Neuronal stem cell (in vitro differentiated cells): ENCODE measurements at regions not wholly inside any gene's neighbourhood (a gene's known extent, or its start where the extent isn't known, plus 50 kb on each side); places are given as distances from the start of the nearest gene placed in this dataset.

ENCODE experiments used
- DNase-seq: peaks from one replicate; pipeline ENCODE4 v3.0.0-alpha.2; 2013; ENCODE audit warnings: low spot score
- H2AFZ ChIP-seq: one replicate; pipeline ENCODE4 v1.6.1; 2013; ENCODE audit warnings: mild to moderate bottlenecking, low read length, inconsistent platforms
- H2AK5ac ChIP-seq: 2 replicates; pipeline ENCODE4 v1.6.1; 2013; ENCODE audit warnings: low read depth, mild to moderate bottlenecking, inconsistent platforms, low read length, moderate library complexity, mixed read lengths
- H2BK120ac ChIP-seq: 2 replicates; pipeline ENCODE4 v1.6.1; 2013; ENCODE audit warnings: low read depth, mild to moderate bottlenecking, inconsistent platforms, low read length, moderate library complexity, mixed read lengths
- H2BK12ac ChIP-seq: one replicate; pipeline ENCODE4 v1.6.1; 2013; ENCODE audit warnings: low read length, inconsistent platforms
- H2BK15ac ChIP-seq: 2 replicates; pipeline ENCODE4 v1.6.1; 2013; ENCODE audit warnings: mild to moderate bottlenecking, low read length, inconsistent platforms, mixed read lengths
- H2BK5ac ChIP-seq: one replicate; pipeline ENCODE4 v1.6.1; 2013; ENCODE audit warnings: inconsistent platforms, mild to moderate bottlenecking, low read length, moderate library complexity
- H3K14ac ChIP-seq: one replicate; pipeline ENCODE4 v1.6.1; 2013; ENCODE audit warnings: low read length, inconsistent platforms
- H3K18ac ChIP-seq: 2 replicates; pipeline ENCODE4 v1.6.1; 2013; ENCODE audit warnings: low read length, inconsistent platforms
- H3K23ac ChIP-seq: 2 replicates; pipeline ENCODE4 v1.6.1; 2013; ENCODE audit warnings: low read depth, mild to moderate bottlenecking, mixed read lengths, low read length, inconsistent platforms; ENCODE audit not compliant: poor library complexity
- H3K27ac ChIP-seq: replicated peaks from 3 replicates; pipeline ENCODE4 v1.5.1; 2013; ENCODE audit warnings: low read length, inconsistent platforms
- H3K27me3 ChIP-seq, 3 experiments: 2 replicates each; pipeline ENCODE4 v1.6.1; 2013; ENCODE audit warnings: low read length in 3 of 3, mild to moderate bottlenecking in 2 of 3, inconsistent platforms in 1 of 3, low read depth in 1 of 3, mixed read lengths in 1 of 3, moderate library complexity in 1 of 3; ENCODE audit not compliant: control insufficient read depth in 3 of 3, insufficient read depth in 3 of 3
- H3K36me3 ChIP-seq, 2 donors: replicated peaks in 1 of 2; 2 replicates each; pipeline ENCODE4 v1.6.1; 2013; ENCODE audit warnings: low read length in 2 of 2; ENCODE audit not compliant: control insufficient read depth in 2 of 2, insufficient read depth in 2 of 2
- H3K4ac ChIP-seq: 2 replicates; pipeline ENCODE4 v1.6.1; 2013; ENCODE audit warnings: inconsistent platforms, mild to moderate bottlenecking, low read length, moderate library complexity
- H3K4me1 ChIP-seq, 2 donors: 1 replicate in 1 of 2; 2 replicates in 1 of 2; pipeline ENCODE4 v1.6.1; 2013; ENCODE audit warnings: low read length in 2 of 2, low read depth in 1 of 2; ENCODE audit not compliant: control insufficient read depth in 2 of 2, insufficient read depth in 1 of 2
- H3K4me2 ChIP-seq: one replicate; pipeline ENCODE4 v1.6.1; 2013; ENCODE audit warnings: mild to moderate bottlenecking, low read length, inconsistent platforms; ENCODE audit not compliant: insufficient read depth, poor library complexity, severe bottlenecking
- H3K4me3 ChIP-seq, 2 donors: 2 replicates each; pipeline ENCODE4 v1.5.1; 2013; ENCODE audit warnings: low read length in 2 of 2, mild to moderate bottlenecking in 2 of 2, inconsistent platforms in 1 of 2, moderate library complexity in 1 of 2
- H3K79me1 ChIP-seq: one replicate; pipeline ENCODE4 v1.6.1; 2013; ENCODE audit warnings: low read depth, mild to moderate bottlenecking, inconsistent platforms, low read length, moderate library complexity
- H3K9ac ChIP-seq: one replicate; pipeline ENCODE4 v1.6.1; 2013; ENCODE audit warnings: mild to moderate bottlenecking, low read depth, low read length, inconsistent platforms; ENCODE audit not compliant: poor library complexity
- H3K9me3 ChIP-seq, 2 donors: replicated peaks in 1 of 2; 2 replicates each; pipeline versions ENCODE3 to v1.6.1; 2013; ENCODE audit warnings: low read length in 2 of 2, mild to moderate bottlenecking in 2 of 2, inconsistent platforms in 1 of 2, low read depth in 1 of 2, mixed read lengths in 1 of 2, moderate library complexity in 1 of 2; ENCODE audit not compliant: control insufficient read depth in 2 of 2, insufficient read depth in 1 of 2
- H4K8ac ChIP-seq: one replicate; pipeline ENCODE4 v1.6.1; 2013; ENCODE audit warnings: low read depth, mild to moderate bottlenecking, inconsistent platforms, low read length, moderate library complexity
- H4K91ac ChIP-seq: one replicate; pipeline ENCODE4 v1.6.1; 2013; ENCODE audit warnings: low read length, low read depth, mild to moderate bottlenecking, inconsistent platforms; ENCODE audit not compliant: poor library complexity
- WGBS, 2 donors: extraction: QIAGEN DNeasy Blood & Tissue Kit; methylation state at CpG; one replicate each; pipeline ENCODE4 v1.1.7; 2013; ENCODE audit warnings: missing lambda C conversion rate in 2 of 2, mixed read lengths in 1 of 2; ENCODE audit not compliant: insufficient read length in 2 of 2, insufficient replicate concordance in 1 of 2; ENCODE audit errors: extremely low coverage in 2 of 2; 5-methylcytosine and 5-hydroxymethylcytosine counted together

GRCh38 chr2:145909175-145909755, 1389.3 kb upstream of the ZEB2 start:
- Histone ChIP-seq H2AK5ac (no peak overlapping the region), H3K27me3 (no peaks in the 10 kb centered on the region), H2BK12ac (no peak overlapping the region), H2BK5ac (no peak overlapping the region), H4K91ac (no peak overlapping the region), H3K14ac (no peak overlapping the region), H3K9ac (no peak overlapping the region), H2BK15ac (no peak overlapping the region), H4K8ac (no peak overlapping the region), H3K4me1 (no peaks in the 10 kb centered on the region), H3K4me3 (no peak overlapping the region), H3K18ac (no peak overlapping the region), H3K9me3 (no peaks in the 10 kb centered on the region), H3K79me1 (no peaks in the 10 kb centered on the region), H2AFZ (no peak overlapping the region), H3K23ac (no peak overlapping the region), H3K4ac (no peak overlapping the region), H3K27ac (no peak overlapping the region), H3K4me2 (no peak overlapping the region), H3K36me3 (no peaks in the 10 kb centered on the region), H2BK120ac (no peak overlapping the region)
- DNase-seq = no peak
- WGBS, 2 donors = no CpG with 5 or more reads among the region's 5 CpGs

DNA sequence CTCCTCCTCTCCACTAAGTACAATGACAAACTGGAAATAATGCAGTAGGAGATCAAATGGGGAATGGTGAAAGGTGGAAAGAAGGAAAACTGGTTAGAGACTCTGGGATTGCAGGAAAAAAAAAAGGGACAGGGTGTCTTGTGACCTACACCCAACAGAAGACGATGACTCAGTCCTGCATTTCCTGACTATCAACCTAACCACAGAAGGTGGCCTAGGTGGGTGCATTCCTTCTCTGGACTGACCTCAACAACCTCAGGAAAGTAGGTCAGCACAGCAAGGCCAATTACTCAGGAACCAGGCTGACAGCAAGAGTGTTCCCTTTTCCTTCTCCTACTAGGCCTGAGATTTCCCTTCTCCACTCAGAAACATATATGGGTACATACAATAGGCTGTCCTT, 1386.4 kb upstream of the ZEB2 start:
- Histone ChIP-seq H3K4ac (no peak overlapping the region), H3K18ac (no peak overlapping the region), H2BK5ac (no peak overlapping the region), H4K8ac (no peak overlapping the region), H2AK5ac (no peak overlapping the region), H3K36me3 (no peaks in the 10 kb centered on the region), H3K23ac (no peak overlapping the region), H3K9ac (no peak overlapping the region), H3K27me3 (no peaks in the 10 kb centered on the region), H3K4me3 (no peak overlapping the region), H3K14ac (no peak overlapping the region), H3K27ac (no peak overlapping the region), H3K4me1 (peaks cover 0 to 1% of the 10 kb centered on the region in 2 donors), H2BK12ac (no peak overlapping the region), H2AFZ (no peak overlapping the region), H4K91ac (no peak overlapping the region), H3K4me2 (no peak overlapping the region), H3K9me3 (peaks cover 0 to 5% of the 10 kb centered on the region in 2 donors), H2BK120ac (no peak overlapping the region), H3K79me1 (no peaks in the 10 kb centered on the region), H2BK15ac (no peak overlapping the region)
- no CpG with 5 or more reads among the region's 1 CpG for WGBS, 2 donors
- DNase-seq = no peak

DNA sequence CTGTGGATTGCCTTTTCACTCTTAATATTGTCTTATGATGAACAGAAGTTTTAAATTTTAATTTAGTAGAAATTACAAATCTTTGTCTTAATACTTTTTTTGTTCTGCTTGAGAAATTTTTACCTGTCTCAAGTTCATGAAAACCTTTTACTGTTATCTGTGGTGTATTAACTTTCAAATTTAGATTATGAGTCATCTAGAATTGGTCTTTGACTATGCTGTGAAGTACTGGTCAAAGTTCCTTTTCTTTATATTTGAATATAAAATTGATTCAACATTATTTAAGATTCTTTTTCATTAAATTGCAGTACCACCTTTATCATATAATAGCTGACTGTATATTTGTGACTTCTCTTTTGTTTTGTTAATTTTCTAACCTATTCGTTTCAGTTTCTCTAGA, 1385.5 kb upstream of the ZEB2 start:
- no peak for DNase-seq
- H3K27me3 ChIP-seq = no peaks in the 10 kb centered on the region
- no peak overlapping the region for H4K8ac ChIP-seq
- no peak overlapping the region for H3K4me3 ChIP-seq
- H3K18ac ChIP-seq = no peak overlapping the region
- H3K4me1 ChIP-seq = peaks cover 0 to 1% of the 10 kb centered on the region in 2 donors
- H2BK12ac ChIP-seq = no peak overlapping the region
- WGBS, 2 donors = no CpG with 5 or more reads among the region's 1 CpG
- no peak overlapping the region for H3K14ac ChIP-seq
- H3K9me3 ChIP-seq = peaks cover 0 to 5% of the 10 kb centered on the region in 2 donors
- no peak overlapping the region for H3K23ac ChIP-seq
- no peak overlapping the region for H3K9ac ChIP-seq
- no peak overlapping the region for H2BK15ac ChIP-seq
- H3K27ac ChIP-seq = no peak overlapping the region
- H3K4ac ChIP-seq = no peak overlapping the region
- H4K91ac ChIP-seq = no peak overlapping the region
- no peak overlapping the region for H2AK5ac ChIP-seq
- no peak overlapping the region for H2AFZ ChIP-seq
- H2BK5ac ChIP-seq = no peak overlapping the region
- H2BK120ac ChIP-seq = no peak overlapping the region
- no peak overlapping the region for H3K4me2 ChIP-seq
- no peaks in the 10 kb centered on the region for H3K79me1 ChIP-seq
- H3K36me3 ChIP-seq = no peaks in the 10 kb centered on the region

DNA sequence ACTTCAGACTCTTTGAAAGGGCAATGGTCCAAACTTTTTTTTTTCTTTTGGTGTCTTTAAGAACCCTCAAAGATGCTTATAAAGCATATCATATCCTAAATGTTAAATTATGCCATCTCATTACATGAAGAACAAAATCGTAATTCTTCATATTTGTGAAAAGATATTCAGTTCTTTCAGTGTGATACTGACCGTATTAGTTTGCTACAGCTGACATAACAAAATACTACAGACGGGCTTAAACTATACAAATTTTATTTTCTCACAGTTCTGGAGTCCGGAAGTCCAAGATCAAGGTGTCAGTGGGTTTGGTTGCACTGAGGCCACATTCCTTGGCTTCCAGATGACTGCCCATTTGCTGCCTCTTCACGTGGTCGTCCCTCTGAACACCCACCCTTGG, 1377.2 kb upstream of the ZEB2 start:
- Histone ChIP-seq H3K36me3 (no peaks in the 10 kb centered on the region), H2AK5ac (no peak overlapping the region), H3K4me3 (no peak overlapping the region), H3K14ac (no peak overlapping the region), H4K8ac (no peak overlapping the region), H3K23ac (no peak overlapping the region), H3K4ac (no peak overlapping the region), H3K9me3 (peaks cover 0 to 4% of the 10 kb centered on the region in 2 donors), H3K4me1 (no peaks in the 10 kb centered on the region), H3K27ac (no peak overlapping the region), H3K18ac (no peak overlapping the region), H3K79me1 (no peaks in the 10 kb centered on the region), H2AFZ (no peak overlapping the region), H2BK120ac (no peak overlapping the region), H3K9ac (no peak overlapping the region), H2BK12ac (no peak overlapping the region), H2BK5ac (no peak overlapping the region), H3K27me3 (no peaks in the 10 kb centered on the region), H3K4me2 (no peak overlapping the region), H2BK15ac (no peak overlapping the region), H4K91ac (no peak overlapping the region)
- no CpG with 5 or more reads among the region's 6 CpGs for WGBS, 2 donors
- DNase-seq = no peak
